Ramos (cell line): ENCODE measurements at regions not wholly inside any gene's neighbourhood (a gene's known extent, or its start where the extent isn't known, plus 50 kb on each side); places are given as distances from the start of the nearest gene placed in this dataset.

ENCODE experiments used
- in situ Hi-C: fragments of 300-500 bp; cut with MboI; formaldehyde crosslinking; loops from one replicate; pipeline ENCODE4 v1.14.3; 2022; ENCODE audit warnings: low sequenced_read_pairs; ENCODE audit not compliant: unreplicated experiment

DNA sequence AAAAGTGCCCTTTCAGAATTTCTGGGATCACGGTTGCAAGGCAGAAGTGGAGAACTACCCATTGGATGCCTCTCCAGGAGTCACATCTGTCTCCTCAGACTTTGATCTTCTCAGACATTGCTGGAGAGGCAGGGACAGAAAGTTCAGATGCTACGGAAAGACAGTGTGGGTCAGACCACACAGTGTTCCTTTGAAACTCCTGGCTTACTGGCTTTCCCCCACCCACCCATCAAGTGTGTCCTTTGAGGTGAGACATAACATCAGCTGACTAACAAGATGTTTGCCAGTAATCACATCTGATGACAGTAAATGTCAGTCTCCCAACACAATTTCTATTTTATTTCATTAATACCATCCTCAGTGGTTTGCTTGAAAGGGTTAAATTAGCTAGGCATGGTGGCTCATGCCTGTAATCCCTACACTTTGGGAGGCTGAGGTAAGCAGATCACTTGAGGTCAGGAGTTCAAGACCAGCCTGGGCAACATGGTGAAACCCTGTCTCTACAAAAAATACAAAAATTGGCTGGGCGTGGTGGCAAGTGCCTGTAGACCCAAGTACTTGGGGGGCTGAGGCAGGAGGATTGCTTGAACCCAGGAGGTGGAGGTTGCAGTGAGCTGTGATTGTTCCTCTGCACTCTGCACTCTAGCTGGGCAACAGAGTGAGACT is 67.2 kb upstream of the SNX9 start:
- in situ Hi-C loops: loop anchor here (5.0 kb wide), 1 partner anchor 121 kb away; no protein-coding TSS in a partner anchor

DNA sequence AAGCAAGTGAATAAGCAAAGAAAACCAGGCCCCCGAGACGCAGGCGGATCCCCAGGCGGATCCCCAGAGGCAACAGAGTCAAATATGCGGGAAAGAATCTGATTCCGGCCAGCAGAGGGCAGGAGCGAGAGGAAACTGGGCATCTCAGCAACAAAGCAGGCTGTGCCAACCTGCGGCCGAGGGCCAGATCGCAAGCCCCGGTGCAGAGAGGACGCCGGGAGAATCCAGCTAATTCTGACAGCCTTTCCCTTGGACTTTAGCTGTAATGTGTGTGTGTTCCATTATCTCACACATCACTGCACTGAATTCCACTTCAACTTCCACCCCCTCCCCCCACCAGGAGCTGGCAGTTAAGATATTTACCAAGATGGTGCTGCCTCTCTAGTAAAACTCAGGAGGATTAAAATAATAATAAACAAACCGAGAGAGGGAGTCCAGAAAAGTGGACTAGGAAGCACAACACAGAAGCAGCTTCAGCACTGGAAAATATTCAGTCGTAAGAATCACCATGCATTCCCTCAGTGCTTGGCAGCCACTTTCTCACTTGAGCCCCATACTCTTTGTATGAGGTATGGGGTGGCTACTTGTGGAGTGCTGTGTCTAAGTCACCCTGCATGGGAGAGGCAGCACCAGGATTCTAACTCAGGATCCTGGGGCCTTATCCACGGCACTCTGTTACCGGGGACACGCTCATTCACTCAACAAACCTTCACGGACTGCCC is 66.2 kb upstream of the SNX9 start:
- in situ Hi-C loops: loop anchor here (5.0 kb wide), 1 partner anchor 120 kb away; no protein-coding TSS in a partner anchor

DNA sequence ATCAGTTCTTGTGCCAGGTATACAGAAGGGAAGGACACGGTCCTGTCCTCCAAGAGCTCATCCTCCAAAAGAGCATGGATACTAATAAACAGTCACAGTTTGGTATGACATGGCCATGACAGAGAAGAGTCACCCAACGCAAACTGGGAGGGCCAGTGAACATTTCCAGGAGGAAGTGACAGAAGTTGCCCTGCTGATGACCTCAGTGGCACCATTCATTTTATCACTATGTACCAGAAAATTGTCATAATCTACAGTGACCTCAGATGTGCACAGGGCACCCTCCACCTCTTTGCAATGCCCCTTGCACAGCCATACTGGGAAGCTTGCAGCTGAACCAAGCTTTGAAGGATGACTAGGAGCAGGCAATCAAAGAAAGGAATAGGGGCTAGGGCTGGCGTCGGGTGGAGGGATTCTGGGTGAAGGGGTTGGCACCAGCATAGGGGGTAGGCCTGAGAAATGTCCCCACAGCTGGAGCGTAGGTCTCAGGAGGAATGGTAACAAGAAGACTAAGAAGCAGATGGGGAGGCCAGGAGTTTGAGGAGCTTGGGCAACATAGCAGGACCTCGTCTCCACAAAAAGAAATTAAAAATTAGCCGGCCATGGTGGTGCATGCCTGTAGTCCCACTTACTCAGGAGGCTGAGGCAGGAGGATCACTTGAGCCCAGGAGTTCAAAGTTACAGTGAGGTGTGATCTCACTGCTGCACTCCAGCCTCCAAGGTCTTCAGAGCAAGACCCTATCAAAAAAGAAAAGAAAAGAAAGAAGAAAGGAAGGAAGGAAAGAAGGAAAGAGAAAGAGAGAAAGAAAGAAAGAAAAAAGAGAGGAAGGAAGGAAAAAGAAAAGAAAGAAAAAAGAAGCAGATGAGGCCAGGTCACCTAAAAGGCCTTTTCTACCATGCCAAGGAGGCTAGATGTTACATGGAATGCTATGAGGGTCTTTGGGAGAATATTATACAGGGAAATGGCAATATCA is 65.3 kb upstream of the SNX9 start:
- in situ Hi-C loops: loop anchor here (5.0 kb wide), 1 partner anchor 120 kb away; no protein-coding TSS in a partner anchor

DNA sequence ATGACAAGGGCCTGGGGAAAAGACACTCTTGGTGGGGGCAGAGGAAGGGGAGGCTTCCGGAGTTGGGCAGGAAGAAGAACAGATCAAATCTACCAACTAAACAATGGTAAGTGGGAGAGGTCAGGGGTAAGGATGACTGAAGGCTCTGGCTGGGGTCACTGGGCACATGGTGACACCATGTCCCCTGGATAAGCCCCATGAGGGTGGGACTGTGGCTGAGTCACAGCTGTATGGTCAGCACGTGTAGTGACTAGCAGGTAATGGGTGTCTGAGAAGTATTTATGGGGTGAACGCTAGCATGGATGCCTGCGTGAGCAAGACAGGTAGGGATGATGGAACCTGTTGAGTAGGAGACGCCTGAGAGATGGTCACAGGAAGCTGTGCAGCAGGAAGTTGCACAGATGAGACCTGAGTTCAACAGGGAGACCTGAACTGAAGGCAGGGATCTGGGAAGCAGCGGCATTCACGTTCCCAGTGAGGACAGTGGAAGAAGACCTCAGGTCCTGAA is 64.5 kb upstream of the SNX9 start:
- in situ Hi-C loops: loop anchor here (5.0 kb wide), 1 partner anchor 119 kb away; no protein-coding TSS in a partner anchor

DNA sequence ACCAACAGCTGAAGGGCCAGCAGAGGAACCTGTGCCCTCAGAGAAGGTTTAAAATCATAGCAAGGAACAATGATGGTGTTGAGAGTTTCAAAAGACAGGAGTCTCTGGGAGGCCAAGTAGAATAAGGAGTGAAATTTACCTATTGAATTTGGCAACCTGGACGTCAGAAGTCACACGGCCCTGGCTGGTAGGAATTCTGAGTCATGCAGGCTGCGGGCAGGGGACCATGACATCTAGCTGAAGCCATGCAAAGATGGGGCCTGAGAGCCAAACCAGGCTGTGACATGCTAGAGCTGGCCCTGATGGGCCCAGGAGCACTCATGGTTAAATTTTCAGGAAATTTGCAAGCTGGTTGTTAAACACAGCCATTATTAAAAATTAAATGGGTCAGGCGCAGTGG is 64.0 kb upstream of the SNX9 start:
- in situ Hi-C loops: loop anchor here (5.0 kb wide), 1 partner anchor 118 kb away; no protein-coding TSS in a partner anchor

DNA sequence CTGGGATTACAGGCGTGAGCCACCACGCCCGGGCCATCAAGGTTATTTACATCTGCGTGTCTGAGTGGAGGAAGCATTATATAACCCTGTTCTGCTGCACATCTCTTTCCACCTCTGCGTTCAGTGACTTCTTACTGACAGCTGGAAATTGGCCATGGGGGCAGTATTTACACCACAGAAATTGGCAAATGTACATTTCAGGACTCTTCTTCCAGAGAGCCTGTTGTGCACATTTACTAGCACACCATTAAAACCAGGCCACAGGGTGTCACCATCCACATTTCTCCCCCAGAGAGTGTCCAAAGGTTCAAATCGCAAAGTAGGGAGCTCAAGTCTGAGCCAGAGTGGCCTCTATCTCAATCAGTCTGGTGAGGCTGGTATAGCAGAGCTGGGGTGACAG is 62.9 kb upstream of the SNX9 start:
- in situ Hi-C loops: no loop called here

DNA sequence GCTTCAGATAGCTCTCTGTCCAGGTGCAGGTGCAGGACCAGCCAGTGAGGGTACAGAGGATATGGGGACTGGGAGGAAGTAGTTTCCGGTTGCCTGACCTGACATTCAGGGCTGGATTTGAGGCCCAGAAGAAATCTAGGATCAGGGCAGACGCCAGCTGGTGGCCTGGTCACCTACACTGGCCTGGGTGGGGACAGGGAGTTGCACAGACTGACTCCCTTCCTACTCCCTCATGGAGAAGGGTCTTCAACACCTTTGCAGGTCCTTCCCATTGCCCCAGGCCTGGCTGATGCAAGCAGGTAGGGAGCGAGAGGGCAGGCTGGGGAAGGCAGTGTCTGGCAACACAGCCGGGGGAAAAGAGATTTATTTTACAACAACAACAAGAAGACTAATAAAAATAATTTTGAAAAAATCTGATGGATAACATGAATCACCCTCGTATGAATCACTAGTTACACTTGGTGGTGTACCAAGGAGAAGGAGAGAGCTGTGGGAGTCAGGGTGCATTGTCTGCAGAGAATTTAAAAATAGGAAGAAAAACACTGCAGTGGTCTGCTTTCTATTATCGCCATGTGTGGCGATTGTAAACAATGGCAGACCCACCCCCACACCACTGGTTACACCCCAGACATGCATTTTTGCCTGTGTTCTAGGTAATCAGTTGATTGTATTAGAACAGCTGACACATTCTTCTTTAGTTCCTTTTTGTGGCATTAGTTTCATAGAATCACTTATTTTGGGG is 62.3 kb upstream of the SNX9 start:
- in situ Hi-C loops: no loop called here

DNA sequence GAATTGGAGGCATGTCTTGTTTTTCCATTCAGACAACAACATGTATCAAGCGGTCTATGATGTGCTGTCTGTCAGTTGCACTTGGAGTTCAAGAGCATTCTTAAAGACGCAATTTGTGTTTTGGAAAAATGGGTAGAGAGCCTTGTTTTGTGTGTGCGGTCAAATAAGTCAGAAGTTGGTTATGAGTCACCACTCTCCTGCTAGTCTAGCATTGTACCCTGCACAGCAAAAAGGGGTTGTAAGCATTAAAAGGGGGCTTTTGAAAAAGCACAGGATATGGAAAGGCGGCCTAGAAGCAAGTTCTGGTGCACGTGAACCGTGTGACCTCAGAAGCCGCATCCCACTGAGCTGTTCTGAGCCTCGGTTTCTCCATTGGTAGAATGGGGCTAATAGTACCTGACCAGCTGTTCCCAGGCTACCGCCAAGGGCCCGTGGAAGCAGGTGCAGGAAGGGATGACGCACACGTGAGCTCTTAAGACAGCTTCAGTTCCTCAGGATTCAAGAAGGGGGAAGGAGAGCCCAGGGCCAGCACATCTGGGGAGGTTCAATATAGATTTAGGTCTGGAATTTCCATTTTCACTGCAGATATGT is 61.6 kb upstream of the SNX9 start:
- in situ Hi-C loops: no loop called here

DNA sequence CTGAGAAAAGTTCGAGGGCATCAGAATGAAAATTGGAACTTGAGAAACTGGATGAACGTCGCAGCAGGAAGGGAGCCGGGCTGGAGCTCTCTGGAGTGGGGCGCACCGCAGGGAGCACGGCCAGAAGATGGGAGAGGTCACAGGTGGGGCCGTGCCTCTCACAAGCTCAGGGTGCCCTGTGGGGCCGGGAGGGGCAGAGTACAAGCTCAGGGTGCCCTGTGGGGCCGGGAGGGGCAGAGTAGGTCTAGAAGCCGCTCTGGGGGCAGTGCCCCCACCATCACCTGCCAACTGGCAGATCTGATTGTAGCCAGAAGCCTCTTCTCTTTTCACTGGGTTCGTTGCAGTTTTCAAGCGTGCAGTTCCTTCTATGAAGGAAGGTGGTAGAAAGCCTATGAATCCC is 61.1 kb upstream of the SNX9 start:
- in situ Hi-C loops: no loop called here

DNA sequence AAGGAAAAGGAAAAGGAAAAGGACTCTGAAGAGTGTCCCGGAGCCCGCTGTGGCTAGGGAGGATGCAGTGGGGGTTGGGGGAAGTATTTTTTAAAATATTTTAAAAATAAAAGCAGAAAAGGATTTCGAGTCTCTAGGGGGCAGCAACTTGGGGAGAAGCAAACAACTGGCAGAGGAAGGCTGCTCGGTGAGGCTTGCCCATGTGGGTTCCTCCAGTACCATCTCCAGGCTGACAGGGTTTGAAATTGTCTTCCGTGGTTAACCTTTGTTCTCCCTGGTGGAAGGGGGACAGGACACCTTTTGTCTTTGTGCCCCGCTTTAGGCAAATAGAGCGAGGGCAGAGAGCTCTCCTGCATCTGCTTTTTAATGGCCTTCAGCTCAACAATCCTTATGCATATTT is 60.4 kb upstream of the SNX9 start:
- in situ Hi-C loops: no loop called here

DNA sequence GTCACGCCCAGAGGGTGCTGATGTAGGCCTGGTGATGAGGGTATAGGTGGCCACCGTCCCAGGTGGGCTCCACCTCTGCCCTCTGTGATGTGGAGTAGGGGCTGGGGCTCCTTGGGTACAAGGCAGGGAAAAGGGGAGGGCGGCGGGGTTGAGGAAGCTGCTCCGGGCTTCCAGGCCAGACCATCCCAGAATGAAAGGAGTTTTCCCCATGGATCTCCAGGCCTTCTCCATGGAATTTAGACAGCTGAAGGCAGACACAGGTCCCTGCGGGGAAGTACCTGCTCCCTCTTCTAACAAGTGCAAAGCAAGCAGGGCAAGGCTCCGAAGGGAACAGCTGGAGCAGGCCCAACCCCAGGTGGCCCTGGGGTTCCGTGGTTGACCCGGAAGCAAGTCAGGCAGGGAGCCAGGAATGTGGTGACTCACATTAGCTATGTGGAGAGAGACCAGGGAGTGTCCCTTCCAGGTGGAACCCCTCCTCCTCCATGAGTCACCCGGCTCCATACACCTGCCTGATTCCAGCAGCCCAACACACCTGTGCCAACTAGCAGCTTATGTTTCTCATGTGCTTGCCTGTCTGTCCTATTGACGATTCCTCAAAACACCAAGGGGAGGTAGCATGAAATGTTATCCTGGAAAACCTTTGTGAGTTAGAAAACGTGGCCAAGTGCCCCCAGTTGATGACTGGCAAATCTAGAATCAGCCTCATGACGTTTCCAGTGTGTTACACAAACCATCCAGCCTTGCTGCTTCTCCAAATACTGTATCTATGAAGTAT is 59.7 kb upstream of the SNX9 start:
- in situ Hi-C loops: no loop called here

DNA sequence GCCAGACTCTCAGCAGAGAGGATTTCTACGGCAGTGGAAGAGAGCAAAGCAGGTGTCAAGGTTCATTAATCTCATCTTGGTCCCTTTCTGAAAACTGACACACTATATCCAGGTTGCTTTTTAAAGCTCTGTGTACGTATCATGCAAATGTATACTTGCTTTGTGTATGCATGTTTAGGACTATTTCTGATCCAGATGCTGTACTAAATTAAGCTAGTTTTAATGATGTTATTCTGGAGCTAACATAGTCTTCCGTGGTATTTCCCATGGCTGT is 59.2 kb upstream of the SNX9 start:
- in situ Hi-C loops: no loop called here

DNA sequence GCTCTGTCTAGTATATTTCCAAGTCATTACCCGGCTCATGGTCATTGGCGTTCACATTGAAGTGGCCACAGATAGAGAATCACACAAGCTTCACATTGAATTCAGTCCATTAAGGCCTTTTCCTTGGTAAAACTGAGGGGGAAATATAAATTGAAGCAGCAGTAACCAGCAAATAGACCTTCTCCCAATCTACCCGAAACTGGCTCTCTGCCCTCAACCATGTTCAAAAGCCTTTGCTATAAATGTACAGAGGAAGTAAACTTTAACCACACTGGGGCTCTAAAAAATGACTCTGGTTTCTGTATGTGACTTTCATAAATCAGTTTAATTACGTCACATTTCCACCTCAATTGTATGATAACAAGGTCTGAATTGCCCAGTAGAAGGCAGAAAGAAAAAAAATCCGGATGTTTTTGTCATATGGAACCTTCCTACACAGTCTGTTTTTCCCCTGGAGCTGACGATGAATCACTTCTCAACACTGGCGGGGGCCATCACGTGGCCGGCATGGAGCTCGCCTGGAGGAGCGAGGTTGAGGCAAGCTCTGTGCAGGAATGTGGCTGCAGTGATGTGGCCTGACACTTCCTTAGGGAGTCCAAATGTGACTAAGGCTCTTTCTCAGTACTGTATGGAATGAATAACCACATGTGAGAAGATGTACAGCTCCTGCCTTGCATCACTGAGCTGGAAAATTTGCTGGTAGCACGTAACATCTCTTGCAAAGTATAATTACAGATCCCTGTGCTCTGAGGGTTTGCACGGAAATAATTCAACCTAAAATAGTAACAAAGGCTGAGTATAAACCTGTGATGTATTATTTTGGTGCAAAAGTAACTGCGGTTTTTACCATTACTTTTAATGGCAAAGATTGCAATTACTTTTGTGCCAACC is 58.6 kb upstream of the SNX9 start:
- in situ Hi-C loops: no loop called here

DNA sequence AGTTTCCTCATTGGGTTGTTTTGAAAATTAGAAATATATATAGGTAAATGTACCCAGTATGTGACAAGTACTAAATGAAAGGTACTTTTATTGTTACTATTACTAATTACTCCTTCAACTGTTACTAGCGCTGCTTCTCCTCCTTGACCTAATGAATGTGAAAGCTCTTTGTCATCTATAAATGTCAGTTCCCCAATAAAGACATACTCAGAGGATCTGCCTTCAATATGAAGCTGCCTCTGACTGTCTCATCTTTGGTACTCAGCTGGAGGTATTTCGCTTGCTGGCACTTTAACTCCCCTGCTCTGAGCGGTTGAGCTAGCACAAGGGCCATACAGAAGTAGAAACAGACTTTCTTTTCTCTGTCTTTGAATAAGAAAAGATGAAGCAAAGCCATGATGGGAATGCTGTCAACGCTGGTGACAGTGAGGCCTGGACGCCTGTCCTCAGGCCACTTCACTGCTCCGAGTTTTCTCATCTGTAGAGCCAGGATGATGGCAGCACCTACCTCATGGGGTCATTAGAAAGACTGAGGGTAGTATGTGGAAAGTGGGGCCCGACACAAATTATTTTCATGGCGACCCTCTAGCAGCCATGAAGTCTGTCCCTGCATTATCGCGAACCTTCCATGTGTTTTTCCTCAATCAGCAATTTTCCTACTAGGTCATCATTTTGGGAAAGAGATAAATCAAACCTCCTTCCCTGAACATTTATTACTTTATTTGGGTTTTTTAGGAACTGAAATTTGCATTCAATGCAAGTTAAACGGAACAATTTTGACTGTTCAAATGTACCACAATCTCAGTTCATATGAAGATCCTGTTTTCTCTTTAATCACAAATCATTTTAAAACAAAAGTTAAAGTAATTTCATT is 55.9 kb upstream of the SNX9 start:
- in situ Hi-C loops: no loop called here

DNA sequence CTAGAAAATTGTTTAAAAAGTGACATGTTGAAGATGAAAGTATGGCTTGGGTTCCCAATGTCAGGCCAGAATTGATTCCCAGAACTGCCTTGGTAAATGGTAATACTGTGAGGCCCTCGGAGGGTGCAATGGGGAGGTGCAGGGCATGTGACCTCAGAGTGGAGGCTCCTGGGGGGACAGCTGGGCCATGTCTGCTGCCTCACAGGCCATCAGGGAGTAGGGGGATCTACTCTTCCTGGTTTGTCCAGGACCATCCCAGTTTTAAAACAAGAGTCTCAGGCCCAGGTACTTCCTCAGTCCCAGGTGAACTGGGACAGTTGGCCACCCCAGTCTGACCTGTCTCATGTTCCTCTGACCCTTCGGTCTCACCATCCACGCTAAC is 55.3 kb upstream of the SNX9 start:
- in situ Hi-C loops: no loop called here

DNA sequence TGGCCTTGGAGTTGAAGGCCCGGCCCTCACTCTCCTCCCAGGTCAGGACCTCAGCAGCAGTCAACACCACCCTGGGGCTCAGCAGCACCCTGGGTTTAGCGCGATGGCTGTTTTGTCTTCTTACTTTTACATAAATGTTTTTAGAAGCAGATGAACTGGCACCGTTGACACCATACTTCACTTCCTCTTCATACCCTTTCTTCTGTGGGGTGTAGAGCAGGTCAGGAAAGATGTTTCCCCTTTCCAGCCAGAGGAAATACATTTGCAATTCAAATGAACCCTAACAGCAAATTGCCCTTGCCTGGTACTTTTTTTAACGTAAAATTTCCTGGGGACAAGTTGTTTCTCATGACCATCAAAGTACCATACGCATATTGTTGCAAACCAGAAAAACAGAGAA is 54.7 kb upstream of the SNX9 start:
- in situ Hi-C loops: no loop called here
